ENCODE measurements at regions not wholly inside any gene's neighbourhood (a gene's known extent, or its start where the extent isn't known, plus 50 kb on each side); places are given as distances from the start of the nearest gene placed in this dataset.
A peak's percentile ranks its signal among the peaks of the same experiment; 100 is the strongest.
"Not testable (repeated sequence)": the region's sequence is repeated elsewhere in the genome, so short reads cannot be mapped to it uniquely, and the experiment has no call there.

DNA sequence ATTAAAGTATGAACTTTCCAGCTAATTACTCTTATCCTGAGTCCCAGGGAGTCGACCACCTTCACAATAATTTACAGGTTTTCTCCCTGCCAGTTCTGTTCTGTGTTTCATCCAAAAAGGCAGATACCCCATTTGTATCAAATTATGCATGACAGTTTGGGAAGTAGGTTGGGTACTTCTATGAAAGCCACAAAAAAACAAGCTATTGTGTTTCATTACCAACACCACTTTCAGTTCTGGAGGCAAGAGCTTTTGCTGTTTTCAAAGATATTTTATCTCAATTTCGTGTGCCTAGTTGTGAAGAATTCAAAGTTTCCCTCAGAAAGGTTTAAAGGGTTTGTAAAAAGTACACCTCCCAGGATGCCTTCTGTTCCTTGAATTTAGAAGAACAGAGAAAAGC is 557.4 kb downstream of the FLRT2 start:
- DNase-seq: no peak

DNA sequence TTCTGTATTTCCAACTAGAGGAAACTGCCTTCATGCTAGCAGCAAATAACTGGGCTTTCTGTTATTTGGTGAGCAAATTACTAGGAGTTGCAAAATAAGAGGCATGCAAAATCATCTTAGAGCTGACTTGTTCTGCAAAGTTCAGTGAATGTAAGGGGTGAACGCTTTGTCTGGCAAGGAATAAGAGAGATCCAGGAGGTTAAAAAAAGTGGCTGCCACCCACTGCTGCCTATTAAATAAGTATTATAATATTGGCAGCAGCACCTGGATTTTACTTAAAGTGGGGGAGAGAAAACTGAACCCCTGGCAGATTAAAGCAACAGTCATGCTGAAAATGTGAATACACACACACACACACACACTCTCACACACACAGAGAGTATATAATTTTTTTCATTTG is 557.0 kb downstream of the FLRT2 start:
- DNase-seq: no peak

DNA sequence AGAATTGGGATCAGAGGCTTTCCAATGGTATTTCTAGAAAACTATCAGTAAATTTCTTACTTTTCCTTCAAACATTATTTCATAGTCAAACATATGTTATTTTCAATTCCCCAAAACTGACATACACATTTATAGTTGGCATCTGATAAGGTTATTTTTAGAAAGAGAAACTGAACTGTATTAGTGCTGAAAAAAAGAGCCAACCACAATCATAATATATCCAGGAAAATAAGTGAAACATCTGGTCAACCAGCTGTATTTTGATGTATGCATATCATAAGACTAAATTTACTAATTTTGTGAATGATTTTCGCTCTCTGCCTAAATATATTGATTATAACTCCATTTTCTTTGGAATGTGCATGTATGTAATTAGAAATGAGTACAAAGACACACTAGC is 554.2 kb downstream of the FLRT2 start:
- no peak for DNase-seq

DNA sequence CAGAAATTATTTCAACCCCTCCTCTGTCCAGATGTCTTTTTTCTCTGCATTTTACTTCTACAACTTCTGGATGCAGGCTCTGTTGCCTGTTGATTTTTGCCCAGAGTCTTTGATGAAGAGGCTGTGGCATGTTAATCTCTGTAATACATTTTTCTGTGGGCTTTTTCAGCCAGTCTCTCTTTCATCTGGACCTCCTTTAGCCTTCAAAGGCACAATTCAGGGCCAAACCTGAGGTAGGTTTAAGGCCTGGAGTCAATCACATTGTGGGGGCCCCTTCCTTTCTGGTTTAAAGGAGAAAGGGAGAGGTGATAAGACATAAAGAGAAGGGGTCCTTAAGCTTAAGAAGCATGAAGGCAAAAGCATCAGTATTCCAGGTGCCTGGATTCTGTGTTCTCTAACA is 553.7 kb downstream of the FLRT2 start:
- no peak for DNase-seq

DNA sequence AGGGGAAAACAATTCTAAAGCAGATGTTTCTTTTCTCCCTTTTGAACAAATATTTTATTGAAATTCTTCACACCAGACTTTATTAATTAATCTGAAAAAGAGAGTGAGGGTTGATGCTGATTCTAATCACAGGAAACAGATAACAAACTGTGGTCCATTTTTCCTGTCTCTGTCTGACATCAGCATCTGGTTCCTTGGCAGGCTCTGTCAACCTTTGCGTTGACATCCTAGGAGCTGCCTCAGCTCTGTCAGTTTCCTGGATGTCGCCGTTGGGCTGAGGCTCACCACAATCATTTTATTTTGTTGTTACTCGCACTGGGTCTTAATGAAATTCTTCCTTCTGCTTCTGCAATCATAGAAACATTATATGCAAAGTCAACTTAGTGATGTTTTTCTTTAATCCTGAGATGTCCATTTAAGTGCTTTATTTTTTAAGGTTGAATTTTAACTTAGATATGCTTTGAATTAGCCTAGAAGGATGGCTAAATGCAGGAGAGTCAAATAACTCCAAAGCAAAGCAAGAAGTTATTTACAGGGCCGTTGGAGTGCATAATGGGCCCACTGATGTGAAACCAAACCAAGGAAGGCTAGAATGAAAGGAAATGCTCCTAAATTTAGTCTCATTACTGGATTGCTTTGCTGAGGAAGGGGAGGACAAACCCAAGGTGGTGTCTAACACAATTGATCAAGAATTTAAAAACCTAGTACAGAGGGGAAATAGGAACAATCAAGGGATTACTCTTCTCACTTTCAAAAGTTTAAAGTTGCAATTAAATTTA is 542.4 kb downstream of the FLRT2 start:
- no peak for DNase-seq

DNA sequence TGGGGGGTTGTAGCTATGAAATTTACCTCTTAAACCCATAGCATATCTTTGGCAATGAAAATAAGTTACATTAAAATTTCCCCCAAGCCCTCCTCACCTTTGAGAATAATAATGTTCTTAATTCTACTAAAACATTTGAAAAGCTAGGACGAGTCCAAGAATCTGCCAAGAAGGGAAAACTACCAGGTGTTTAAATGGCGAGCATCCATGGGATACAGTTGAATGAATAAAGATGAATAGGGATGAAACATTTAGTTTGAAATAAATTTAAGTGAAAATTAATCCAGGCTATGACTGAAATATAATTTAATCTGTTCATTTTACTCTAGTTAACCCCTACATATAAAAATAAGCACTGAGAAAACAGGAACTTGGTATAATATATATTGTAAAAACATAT is 536.7 kb downstream of the FLRT2 start:
- DNase-seq: no peak

DNA sequence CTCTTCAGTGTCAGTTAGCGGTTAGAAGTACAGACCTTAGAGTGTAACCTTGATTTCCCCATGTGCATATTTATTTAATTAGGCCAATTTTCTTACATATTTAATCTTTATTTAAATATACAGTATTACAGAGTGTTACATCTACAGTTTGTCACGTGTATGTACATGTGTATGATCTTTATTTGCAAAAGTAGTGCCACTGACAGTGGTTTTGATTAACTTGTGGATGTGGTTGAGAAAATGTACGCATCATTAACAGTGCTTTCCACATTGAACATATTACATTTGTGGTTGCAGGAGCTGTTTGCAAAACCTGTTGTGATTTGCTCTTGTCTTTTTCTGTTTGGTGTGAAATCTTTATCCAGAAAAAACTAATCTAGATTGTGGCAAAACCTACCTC is 535.5 kb downstream of the FLRT2 start:
- DNase-seq: no peak

DNA sequence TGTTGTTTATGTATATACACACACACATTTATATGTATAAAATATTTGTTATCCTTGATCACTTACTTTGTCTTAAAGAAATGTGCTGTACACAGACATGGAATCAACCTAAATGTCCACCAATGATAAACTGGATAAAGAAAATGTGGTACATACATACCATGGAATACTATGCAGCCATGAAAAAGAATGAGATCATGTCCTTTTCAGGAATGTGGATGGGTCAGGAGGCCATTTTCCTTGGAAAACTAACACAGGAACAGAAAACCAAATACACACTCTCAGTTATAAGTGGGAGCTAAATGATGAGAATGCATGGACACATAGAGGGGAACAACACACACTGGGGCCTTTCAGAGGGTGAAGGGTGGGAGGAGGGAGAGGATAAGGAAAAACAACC is 534.7 kb downstream of the FLRT2 start:
- not testable (repeated sequence) for DNase-seq

DNA sequence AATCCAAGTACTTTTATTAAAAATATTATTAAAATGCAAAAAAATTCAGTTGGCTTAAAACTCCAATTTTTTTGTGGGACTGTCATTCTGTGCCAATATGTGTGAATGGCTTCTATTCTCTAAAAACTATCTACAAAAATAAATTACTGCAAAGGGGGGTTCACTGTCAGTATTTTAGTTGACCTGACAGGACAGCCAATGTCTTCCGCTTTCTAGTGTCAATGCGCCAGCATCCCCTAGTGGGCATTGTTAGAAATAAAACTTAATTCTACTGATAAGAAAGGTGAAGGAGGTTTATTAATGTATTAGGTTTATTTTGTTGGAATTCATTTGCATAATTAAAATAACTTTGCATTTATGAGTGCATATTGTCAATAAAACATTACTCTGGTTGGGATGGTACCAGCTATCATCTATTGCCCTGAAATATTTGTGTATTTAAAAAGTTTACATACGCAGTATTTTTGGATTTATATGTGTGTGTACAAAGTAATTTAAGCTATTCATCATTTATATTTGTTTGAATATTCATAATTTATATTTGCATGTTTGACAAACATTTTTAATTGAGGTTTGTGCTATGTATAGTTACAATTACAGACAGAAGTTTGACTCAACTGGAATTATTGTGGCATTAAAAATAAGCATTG is 527.2 kb downstream of the FLRT2 start:
- DNase-seq: peak; percentile 12

DNA sequence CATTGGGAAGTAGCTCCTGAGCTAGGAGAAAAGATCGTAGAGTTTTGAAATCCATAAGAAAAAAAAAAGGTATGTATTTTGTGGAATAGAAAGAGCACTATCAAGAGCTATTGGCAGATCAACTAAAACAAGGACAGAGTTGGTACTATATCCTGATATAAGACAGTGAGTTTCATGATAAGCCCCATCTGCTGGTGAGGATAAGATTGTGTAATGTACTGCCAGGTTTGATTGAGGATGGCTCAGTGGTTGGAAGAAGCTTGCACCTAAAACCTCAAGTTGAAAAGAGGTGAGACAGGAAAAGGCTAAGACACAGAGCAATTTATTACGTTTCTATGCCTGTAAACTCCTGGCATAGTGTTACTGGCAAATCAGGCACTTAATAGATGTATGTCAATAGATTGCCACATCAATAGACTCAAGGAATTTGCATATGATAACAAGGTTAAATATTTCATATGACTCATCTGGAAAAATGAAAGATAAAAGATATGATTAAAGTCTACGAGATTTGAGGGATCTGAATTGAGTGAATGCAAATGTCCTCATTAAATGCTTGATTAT is 525.6 kb downstream of the FLRT2 start:
- DNase-seq: peak; percentile 6

DNA sequence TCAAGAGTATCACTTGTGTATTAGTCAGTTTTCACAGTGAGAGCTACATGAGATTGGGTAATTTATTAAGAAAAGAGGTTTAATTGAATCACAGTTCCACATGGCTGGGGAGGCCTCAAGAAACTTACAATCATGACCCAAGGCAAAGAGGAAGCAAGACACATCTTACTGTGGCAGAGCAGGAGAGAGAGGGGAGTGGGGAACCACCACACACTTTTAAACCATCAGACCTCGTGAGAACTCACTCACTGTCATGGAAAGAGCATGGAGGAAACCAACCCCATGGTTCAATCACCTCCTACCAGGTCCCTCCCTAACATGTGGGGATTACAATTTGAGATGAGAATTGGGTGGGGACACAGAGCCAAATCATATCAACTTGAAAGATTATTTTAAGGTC is 522.9 kb downstream of the FLRT2 start:
- no peak for DNase-seq

DNA sequence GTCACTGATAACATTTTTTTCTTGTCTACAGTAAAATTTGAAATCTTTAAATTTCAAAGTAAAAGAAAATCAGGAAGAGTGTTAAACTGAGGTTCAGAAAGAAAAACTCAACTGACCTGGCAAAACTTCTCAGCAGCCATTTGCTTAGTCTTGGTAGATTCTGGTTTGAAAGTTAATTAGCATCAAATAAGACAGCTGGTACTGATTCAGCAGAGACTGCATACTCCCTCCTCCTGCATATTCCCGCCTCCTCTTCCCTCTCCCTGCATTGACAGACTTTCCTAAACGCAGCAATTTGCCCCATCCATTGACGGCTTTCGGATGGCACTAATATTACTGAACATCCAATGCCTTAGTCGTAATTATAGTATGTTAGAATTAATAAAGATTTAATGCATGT is 520.8 kb downstream of the FLRT2 start:
- no peak for DNase-seq

DNA sequence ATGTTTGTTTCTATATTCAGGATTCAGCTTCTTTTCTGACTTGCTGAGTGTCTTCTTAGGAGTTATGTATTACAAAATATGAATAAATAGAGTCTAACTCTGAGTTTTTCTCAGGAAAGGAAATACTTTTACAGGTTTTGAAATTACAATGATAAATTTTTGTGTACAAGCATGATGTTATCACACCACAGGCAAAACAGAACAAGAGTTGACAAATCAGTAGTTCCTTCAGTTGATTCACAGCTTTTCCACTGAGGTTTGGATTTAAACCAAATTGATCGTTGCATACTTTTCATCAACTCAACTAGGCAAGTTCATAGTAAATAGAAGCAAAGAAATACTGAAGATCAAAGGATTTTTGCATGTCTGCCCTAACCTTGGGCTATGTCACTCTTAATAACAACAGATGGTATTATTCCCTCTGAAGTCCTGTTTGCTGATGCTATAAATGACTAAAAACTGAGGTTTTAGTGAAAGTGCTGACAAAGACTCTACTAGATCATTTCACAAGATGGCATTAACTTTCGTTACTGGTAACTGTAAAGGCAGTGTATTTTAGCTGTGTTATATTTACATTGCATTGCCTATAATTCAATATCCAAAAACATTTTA is 520.2 kb downstream of the FLRT2 start:
- DNase-seq: no peak

DNA sequence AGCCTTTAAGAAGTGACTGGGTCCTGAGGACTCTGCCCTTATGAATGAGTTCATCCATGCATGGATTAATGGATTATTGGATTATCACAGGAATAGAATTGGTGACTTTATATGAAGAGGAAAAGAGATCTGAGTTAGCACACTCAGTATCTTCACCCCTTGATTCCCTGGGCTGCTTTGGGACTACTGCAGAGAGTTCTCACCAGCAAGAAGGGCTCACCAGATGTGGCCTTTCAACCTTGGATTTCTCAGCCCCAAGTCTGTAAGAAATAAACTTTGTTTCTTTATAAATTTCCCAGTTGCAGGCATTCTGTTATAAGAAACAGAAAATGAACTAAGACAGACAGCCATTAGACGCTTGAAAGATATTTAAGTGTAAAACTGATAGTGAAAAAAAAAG is 509.2 kb downstream of the FLRT2 start:
- DNase-seq: no peak

DNA sequence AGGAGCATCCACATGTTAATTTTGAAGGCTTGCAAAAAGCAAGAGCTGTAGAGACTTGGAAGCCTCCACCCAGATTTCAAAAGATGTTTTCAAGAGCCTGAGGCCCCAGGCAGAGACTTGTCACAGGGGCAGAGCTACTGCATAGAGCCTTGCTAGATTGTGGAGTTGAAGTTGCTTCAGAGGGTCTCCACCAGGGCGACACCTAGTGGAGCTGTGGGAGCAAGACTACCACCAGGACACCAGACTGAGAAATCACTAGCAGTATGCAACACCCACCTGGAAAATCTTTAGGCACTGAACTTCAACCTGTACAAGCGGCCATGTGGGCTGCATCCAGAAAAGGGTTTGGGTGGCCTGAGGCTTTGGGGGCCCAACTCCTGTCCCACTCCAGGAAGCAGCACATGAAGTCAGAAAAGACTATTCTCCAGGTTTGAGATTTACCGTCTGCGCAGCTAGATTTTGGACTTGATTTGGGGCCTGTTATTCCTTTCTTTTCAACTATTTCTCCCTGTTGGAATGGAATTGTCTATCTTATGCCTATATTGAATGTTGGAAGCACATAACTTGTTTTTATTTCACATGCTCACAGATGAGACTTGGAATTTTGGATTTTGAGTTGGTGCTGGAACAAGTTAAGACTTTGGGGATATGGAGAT is 508.6 kb downstream of the FLRT2 start:
- peak; percentile 8 for DNase-seq

DNA sequence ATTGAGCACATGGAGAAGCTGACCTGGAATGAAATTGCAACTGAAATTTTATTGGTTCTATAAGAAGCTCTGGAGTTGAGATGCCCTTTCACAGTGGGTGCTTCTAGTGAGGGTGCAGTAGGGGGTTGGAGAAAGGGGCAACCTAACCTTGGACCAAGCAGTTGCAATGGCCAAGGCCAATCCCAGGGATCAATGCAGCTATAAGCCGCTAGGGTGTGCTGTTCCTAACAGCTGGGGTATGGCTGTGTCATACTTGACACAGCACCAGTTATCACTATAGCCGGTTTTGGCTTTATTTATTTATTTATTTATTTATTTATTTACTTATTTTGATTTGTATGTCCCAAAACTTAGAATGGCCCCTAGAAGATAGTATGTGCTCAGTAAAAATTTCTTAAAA is 505.9 kb downstream of the FLRT2 start:
- no peak for DNase-seq

DNA sequence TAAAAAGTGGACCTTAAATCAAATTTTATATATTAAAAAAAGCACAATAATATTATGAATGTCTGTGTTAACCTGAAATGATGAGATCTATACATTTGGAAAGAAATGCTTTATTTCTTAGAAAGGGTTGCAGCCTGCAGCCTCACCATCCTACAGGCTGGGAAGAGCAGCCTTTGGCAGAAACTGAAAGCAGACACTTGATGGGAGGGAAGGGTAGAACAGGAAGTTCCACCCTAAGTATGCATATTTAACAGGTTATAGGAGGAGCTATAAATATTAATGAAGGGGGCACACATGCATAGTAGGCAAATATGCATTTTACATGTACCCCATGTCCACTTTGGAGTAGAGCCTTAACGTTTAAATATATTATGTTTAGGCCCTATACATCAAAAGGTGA is 498.0 kb downstream of the FLRT2 start:
- no peak for DNase-seq

DNA sequence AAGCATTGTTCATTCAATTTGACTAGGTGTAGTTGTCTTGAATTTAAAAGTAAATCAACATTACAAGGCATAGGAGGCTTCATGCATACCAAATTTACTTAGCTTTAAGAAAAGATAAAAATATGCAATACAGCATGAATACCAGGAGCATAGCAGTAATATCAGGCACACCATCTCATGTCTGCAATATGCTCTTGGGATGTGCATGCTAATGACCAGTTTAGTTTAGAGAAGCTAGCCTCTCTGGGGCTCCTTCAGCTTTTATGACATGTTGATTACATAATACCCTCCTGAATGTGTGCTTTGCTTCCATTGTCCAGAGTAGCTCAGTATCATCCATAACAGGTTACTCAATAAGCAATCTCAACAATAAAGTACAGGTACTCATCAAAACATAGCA is 497.2 kb downstream of the FLRT2 start:
- no peak for DNase-seq

DNA sequence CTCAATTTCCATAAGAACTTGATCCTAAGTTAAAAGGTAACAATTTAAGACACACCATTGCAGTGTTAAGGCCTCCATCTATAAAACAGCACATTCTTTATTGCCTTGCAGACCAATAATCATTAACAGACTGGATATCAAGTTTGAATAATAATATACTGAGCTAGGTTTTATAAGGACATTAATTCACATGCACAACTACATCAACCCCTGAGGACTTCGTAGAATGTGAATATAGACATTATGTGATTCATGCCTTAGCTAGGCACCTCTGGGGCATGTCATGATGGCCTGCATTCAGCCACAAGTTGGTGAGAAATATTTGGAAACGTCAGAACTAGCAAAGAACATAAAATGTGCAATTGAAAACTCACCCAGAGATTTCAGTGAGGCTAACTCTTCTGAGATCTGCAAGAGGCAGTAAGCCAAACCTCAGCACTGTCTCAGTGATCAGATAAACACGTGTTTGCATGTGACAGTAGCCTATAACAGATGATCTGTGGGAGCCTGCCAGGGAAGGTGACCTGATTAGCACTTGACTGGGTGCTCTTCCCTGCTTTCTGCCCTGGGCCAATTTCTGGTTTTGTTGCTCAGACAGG is 492.2 kb downstream of the FLRT2 start:
- no peak for DNase-seq

DNA sequence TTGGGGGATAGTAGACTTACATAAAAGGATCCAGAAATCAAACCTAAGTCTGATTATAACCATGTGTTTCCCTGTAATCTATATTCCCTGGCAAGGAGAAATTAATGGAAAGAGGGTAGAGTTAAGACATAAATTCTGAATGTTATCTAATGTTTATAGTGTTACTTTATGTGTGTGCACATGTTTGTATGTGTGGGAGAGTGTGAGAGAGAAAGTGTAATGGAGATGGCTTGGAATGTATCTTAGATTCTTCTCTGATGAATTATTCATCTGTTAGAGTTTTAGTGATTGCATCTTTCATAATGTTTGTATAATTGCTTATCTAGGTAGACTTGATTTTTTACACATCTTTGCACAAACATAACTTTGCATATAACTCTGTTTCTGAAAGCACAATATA is 490.9 kb downstream of the FLRT2 start:
- peak; percentile 2 for DNase-seq

DNA sequence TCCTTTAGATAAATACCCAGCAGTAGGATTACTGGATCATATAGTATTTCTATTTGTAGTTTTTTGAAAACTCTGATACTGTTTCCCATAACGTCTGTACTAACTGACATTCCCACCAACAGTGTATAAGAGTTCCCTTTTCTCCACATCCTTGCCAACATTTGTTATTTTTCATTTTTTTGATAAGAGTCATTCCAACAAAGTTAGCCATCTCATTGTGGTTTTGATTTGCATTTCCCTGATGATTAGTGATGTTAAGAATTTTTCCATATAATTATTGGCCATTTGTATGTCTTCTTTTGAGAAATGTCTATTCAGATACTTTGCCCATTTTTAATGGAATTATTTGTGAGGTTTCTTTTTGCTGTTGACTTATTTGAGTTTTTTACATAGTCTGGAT is 486.0 kb downstream of the FLRT2 start:
- DNase-seq: peak; percentile 35

DNA sequence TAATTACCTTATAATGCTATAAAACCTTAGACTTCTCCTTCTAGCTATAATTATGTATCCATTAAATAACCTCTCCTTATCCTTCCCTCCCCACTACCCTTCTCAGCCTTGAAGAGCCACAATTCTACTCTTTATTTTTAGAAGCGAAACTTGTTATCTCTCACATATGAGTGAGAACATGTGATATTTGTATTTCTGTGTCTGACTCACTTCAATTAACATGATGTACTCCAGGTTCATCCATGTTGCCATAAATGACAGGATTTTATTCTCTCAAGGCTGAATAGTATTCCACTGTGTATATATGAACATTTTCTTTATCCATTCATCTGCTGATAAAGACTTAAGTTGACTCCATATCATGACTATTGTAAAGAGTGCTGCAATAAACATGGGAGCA is 485.6 kb downstream of the FLRT2 start:
- no peak for DNase-seq

DNA sequence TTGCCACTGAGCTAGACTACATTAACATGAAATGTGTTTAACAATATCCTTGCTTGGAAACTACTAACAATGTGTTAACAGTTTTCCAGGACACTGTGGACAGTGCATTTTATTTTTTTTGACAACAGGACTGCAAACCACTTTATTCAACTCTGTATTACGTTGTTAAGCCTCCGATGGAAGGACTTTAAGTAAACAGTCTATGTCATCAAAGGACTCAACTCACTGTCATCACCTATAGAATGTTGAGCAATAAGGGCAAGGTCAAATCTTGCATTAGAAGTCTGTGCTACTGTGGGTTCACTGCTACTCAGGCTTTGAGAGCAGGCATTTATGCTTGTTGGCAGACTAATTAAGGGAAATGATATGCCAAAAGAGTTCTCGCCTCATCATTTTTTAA is 483.7 kb downstream of the FLRT2 start:
- DNase-seq: no peak

All from NCI-H226 (cell line).